OCI-LY7 (cell line): ENCODE measurements at regions not wholly inside any gene's neighbourhood (a gene's known extent, or its start where the extent isn't known, plus 50 kb on each side); places are given as distances from the start of the nearest gene placed in this dataset.

Source experiments
- CTCF ChIP-seq: fragments of 200-600 bp; sonication (generic); conservative IDR thresholded peaks from 2 replicates; pipeline ENCODE4 v1.5.1; 2014; ENCODE audit warnings: mild to moderate bottlenecking, antibody characterized with exemption, low read length, moderate library complexity, mixed read lengths
- EZH2phosphoT487 ChIP-seq: fragments of 200-600 bp; sonication (generic); IDR thresholded peaks from 2 replicates; pipeline ENCODE4 v1.6.1; 2018; ENCODE audit warnings: low read depth, borderline replicate concordance, mild to moderate bottlenecking, mixed run types, antibody characterized with exemption, low read length, moderate library complexity, mixed read lengths

GRCh38 chr1:18552631-18553030 lies 71.9 kb downstream of the KLHDC7A start:
- TF ChIP-seq CTCF = no peak
- TF ChIP-seq EZH2phosphoT487 = no peak
